ENCODE measurements at regions not wholly inside any gene's neighbourhood (a gene's known extent, or its start where the extent isn't known, plus 50 kb on each side); places are given as distances from the start of the nearest gene placed in this dataset.
A peak's percentile ranks its signal among the peaks of the same experiment; 100 is the strongest.

GRCh38 chr3:135549928-135550494 lies 415.5 kb upstream of the PPP2R3A start:
- Histone ChIP-seq H3K79me2 (ENCODE audit: low read length) (no peaks in the 10 kb centered on the region), H4K20me1 (ENCODE audit: insufficient read depth, low read length) (no peaks in the 10 kb centered on the region), H3K27me3 (ENCODE audit: low read depth, low read length) (peaks cover 7% of the 10 kb centered on the region; the same call in 1 of the 2 replicates), H3K9ac (ENCODE audit: low read length) (no peak overlapping the region), H2AFZ (ENCODE audit: low read depth, low read length) (no peak overlapping the region), H3K36me3 (replicated peaks; ENCODE audit: low read depth, low read length) (no peaks in the 10 kb centered on the region), H3K4me1 (ENCODE audit: low read length) (peaks cover 7% of the 10 kb centered on the region), H3K9me3 (ENCODE audit: insufficient read depth, low read length) (no peaks in the 10 kb centered on the region), H3K4me2 (ENCODE audit: low read length) (no peak overlapping the region), H3K4me3 (ENCODE audit: low read length) (no peak overlapping the region), H3K27ac (ENCODE audit: low read length) (no peak overlapping the region)
- no peak for TF ChIP-seq EZH2phosphoT487 (IDR thresholded peaks at IDR 0.05; ENCODE audit: low read depth)
- no peak for TF ChIP-seq CTCF (IDR thresholded peaks at IDR 0.05; ENCODE audit: low read depth, low read length)

- Histone ChIP-seq H3K9me3 (ENCODE audit: insufficient read depth, low read length) (no peaks in the 10 kb centered on the region), H3K36me3 (replicated peaks; ENCODE audit: low read depth, low read length) (no peaks in the 10 kb centered on the region), H4K20me1 (ENCODE audit: insufficient read depth, low read length) (no peaks in the 10 kb centered on the region), H3K79me2 (ENCODE audit: low read length) (no peaks in the 10 kb centered on the region), H3K27ac (ENCODE audit: low read length) (no peak overlapping the region), H2AFZ (ENCODE audit: low read depth, low read length) (no peak overlapping the region), H3K9ac (ENCODE audit: low read length) (no peak overlapping the region), H3K27me3 (ENCODE audit: low read depth, low read length) (peaks cover 6% of the 10 kb centered on the region; the same call in 1 of the 2 replicates), H3K4me1 (ENCODE audit: low read length) (peaks cover 19% of the 10 kb centered on the region), H3K4me3 (ENCODE audit: low read length) (no peak overlapping the region), H3K4me2 (ENCODE audit: low read length) (peak overlapping the region; percentile 13; the same call in 1 of the 2 replicates)
- TF ChIP-seq EZH2phosphoT487 (IDR thresholded peaks at IDR 0.05; ENCODE audit: low read depth) (no peak), CTCF (IDR thresholded peaks at IDR 0.05; ENCODE audit: low read depth, low read length) (no peak)
Observed at GRCh38 chr3:135556174-135556573, 409.4 kb upstream of the PPP2R3A start.

- H3K79me2 ChIP-seq (ENCODE audit: low read length): no peaks in the 10 kb centered on the region
- H3K4me1 ChIP-seq (ENCODE audit: low read length): peaks cover 19% of the 10 kb centered on the region
- H3K4me3 ChIP-seq (ENCODE audit: low read length): no peak overlapping the region
- no peaks in the 10 kb centered on the region for H3K36me3 ChIP-seq (replicated peaks; ENCODE audit: low read depth, low read length)
- H3K9me3 ChIP-seq (ENCODE audit: insufficient read depth, low read length): no peaks in the 10 kb centered on the region
- no peak overlapping the region for H2AFZ ChIP-seq (ENCODE audit: low read depth, low read length)
- no peak overlapping the region for H3K27ac ChIP-seq (ENCODE audit: low read length)
- TF ChIP-seq EZH2phosphoT487 (IDR thresholded peaks at IDR 0.05; ENCODE audit: low read depth) (no peak), CTCF (IDR thresholded peaks at IDR 0.05; ENCODE audit: low read depth, low read length) (no peak)
- H3K27me3 ChIP-seq (ENCODE audit: low read depth, low read length): peaks cover 6% of the 10 kb centered on the region; the same call in 1 of the 2 replicates
- H3K4me2 ChIP-seq (ENCODE audit: low read length): no peak overlapping the region
- H4K20me1 ChIP-seq (ENCODE audit: insufficient read depth, low read length): no peaks in the 10 kb centered on the region
- no peak overlapping the region for H3K9ac ChIP-seq (ENCODE audit: low read length)
Observed at GRCh38 chr3:135558150-135558783, 407.3 kb upstream of the PPP2R3A start.

GRCh38 chr3:135558906-135559305 lies 406.6 kb upstream of the PPP2R3A start:
- TF ChIP-seq CTCF (IDR thresholded peaks at IDR 0.05; ENCODE audit: low read depth, low read length) (no peak), EZH2phosphoT487 (IDR thresholded peaks at IDR 0.05; ENCODE audit: low read depth) (no peak)
- Histone ChIP-seq H3K27me3 (ENCODE audit: low read depth, low read length) (peaks cover 6% of the 10 kb centered on the region; the same call in 1 of the 2 replicates), H3K36me3 (replicated peaks; ENCODE audit: low read depth, low read length) (no peaks in the 10 kb centered on the region), H3K9ac (ENCODE audit: low read length) (no peak overlapping the region), H3K9me3 (ENCODE audit: insufficient read depth, low read length) (no peaks in the 10 kb centered on the region), H3K4me3 (ENCODE audit: low read length) (no peak overlapping the region), H2AFZ (ENCODE audit: low read depth, low read length) (no peak overlapping the region), H3K4me1 (ENCODE audit: low read length) (peaks cover 19% of the 10 kb centered on the region), H3K4me2 (ENCODE audit: low read length) (no peak overlapping the region), H3K79me2 (ENCODE audit: low read length) (no peaks in the 10 kb centered on the region), H3K27ac (ENCODE audit: low read length) (no peak overlapping the region), H4K20me1 (ENCODE audit: insufficient read depth, low read length) (no peaks in the 10 kb centered on the region)
